HCT116 (cell line): ENCODE measurements at regions not wholly inside any gene's neighbourhood (a gene's known extent, or its start where the extent isn't known, plus 50 kb on each side); places are given as distances from the start of the nearest gene placed in this dataset.

Experiments used
- ATAC-seq: fragments of 200-7000 bp; cut with Tn5 transposase; 2 replicates; pipeline ENCODE4 v1.9.1; 2020; ENCODE audit warnings: mild to moderate bottlenecking, moderate library complexity
- BruUV-seq: library from RNA; stranded (reverse); fragments of 400-500 nt; replicated peaks from 2 replicates; lab custom pipeline; 2021; lab: Mats Ljungman, UMichigan
- CTCF ChIA-PET: fragments of 300-600 bp; sonication (Branson Sonifier 250); formaldehyde crosslinking; loops from one replicate; lab custom pipeline; 2021; ENCODE audit warnings: antibody characterized with exemption; lab: Charles Lee
- POLR2A ChIA-PET: fragments of 300-600, 350-600 bp; sonication (Branson Sonifier 250); formaldehyde crosslinking; loops from one replicate; lab custom pipeline; 2021; ENCODE audit warnings: antibody characterized with exemption; lab: Charles Lee
- RAD21 ChIA-PET, 2 experiments: fragments of 300-600 bp; sonication (Branson Sonifier 250); formaldehyde crosslinking; loops; one replicate each; lab custom pipeline; 2023; ENCODE audit warnings: low total read pairs in 2 of 2; ENCODE audit not compliant: uncharacterized antibody in 2 of 2, unreplicated experiment in 2 of 2, low non-redundant PET in 1 of 2; lab: Charles Lee
- DNase-seq: peaks from one replicate; pipeline ENCODE4 v3.0.0-alpha.2; 2010; ENCODE audit warnings: low read depth, low spot score
- H2AFZ ChIP-seq: fragments of 200-600 bp; shearing (Covaris generic), sonication (generic); 2 replicates; pipeline ENCODE4 v1.6.1; 2017; ENCODE audit warnings: low read depth, mixed run types, mixed read lengths, antibody characterized with exemption, low read length; ENCODE audit not compliant: poor library complexity, severe bottlenecking
- H3K27ac ChIP-seq: 2 replicates; pipeline ENCODE4 v1.5.1; 2012; ENCODE audit warnings: low read depth, low read length
- H3K27me3 ChIP-seq: fragments of 200-600 bp; sonication (generic); 2 replicates; pipeline ENCODE4 v1.6.1; 2016; ENCODE audit warnings: mixed run types, low read length, mixed read lengths; ENCODE audit not compliant: insufficient read depth
- H3K36me3 ChIP-seq, 2 experiments: fragments of 200-500 bp in 1 of 2; fragments of 200-600 bp in 1 of 2; sonication (Bioruptor generic) in 1 of 2; sonication (generic) in 1 of 2; 2 replicates each; pipeline versions ENCODE4 v1.5.1 to v1.6.1; 2014 to 2016; ENCODE audit warnings: low read length in 2 of 2, inconsistent platforms in 1 of 2, mixed read lengths in 1 of 2, mixed run types in 1 of 2; ENCODE audit not compliant: insufficient read depth in 2 of 2, control insufficient read depth in 1 of 2
- H3K4me1 ChIP-seq, 2 experiments: fragments of 200-600 bp in 1 of 2; sonication (generic) in 1 of 2; 2 replicates each; pipeline versions ENCODE4 v1.5.1 to v1.6.1; 2012 to 2017; ENCODE audit warnings: low read length in 2 of 2, inconsistent platforms in 1 of 2, mild to moderate bottlenecking in 1 of 2, mixed read lengths in 1 of 2, mixed run types in 1 of 2, moderate library complexity in 1 of 2; ENCODE audit not compliant: insufficient read depth in 2 of 2, control insufficient read depth in 1 of 2
- H3K4me2 ChIP-seq: fragments of 200-600 bp; sonication (generic); 2 replicates; pipeline ENCODE4 v1.6.1; 2017; ENCODE audit warnings: mixed run types, low read length, mixed read lengths
- H3K4me3 ChIP-seq, 2 experiments: fragments of 200-600 bp in 1 of 2; sonication (generic) in 1 of 2; replicated peaks in 1 of 2; 2 replicates each; pipeline ENCODE4 v1.5.1; 2011 to 2016; ENCODE audit warnings: low read length in 2 of 2, control low read depth in 1 of 2, low read depth in 1 of 2, mild to moderate bottlenecking in 1 of 2, mixed read lengths in 1 of 2, mixed run types in 1 of 2
- H3K79me2 ChIP-seq: fragments of 200-600 bp; sonication (generic); 2 replicates; pipeline ENCODE4 v1.6.1; 2017; ENCODE audit warnings: mild to moderate bottlenecking, mixed run types, low read length, moderate library complexity, mixed read lengths; ENCODE audit not compliant: insufficient read depth
- H3K9ac ChIP-seq: fragments of 200-600 bp; sonication (generic); 2 replicates; pipeline ENCODE4 v1.6.1; 2016; ENCODE audit warnings: low read length, mixed read lengths
- H3K9me2 ChIP-seq: fragments of 200-600 bp; sonication (generic), shearing (Covaris generic); 2 replicates; pipeline ENCODE4 v1.6.1; 2017; ENCODE audit warnings: mixed run types, mild to moderate bottlenecking, moderate library complexity; ENCODE audit not compliant: insufficient read depth
- H3K9me3 ChIP-seq, 2 experiments: fragments of 200-500 bp in 1 of 2; fragments of 200-600 bp in 1 of 2; sonication (Bioruptor generic) in 1 of 2; sonication (generic) in 1 of 2; 2 replicates each; pipeline ENCODE4 v1.6.1; 2014 to 2017; ENCODE audit warnings: low read length in 2 of 2, mixed read lengths in 2 of 2, inconsistent platforms in 1 of 2, low read depth in 1 of 2, mild to moderate bottlenecking in 1 of 2, mixed run types in 1 of 2, moderate library complexity in 1 of 2; ENCODE audit not compliant: control insufficient read depth in 1 of 2, insufficient read depth in 1 of 2
- H4K20me1 ChIP-seq: fragments of 200-600 bp; sonication (generic), shearing (Covaris generic); 2 replicates; pipeline ENCODE4 v1.6.1; 2017; ENCODE audit warnings: mixed run types, mild to moderate bottlenecking, moderate library complexity; ENCODE audit not compliant: insufficient read depth
- CEBPB ChIP-seq: IDR thresholded peaks from 2 replicates; pipeline ENCODE4 v1.6.1; 2012; ENCODE audit warnings: low read depth
- EGR1 ChIP-seq: IDR thresholded peaks from 2 replicates; pipeline ENCODE4 v1.6.1; 2012; ENCODE audit warnings: low read depth
- FOSL1 ChIP-seq: IDR thresholded peaks from 2 replicates; pipeline ENCODE4 v1.6.1; 2012; ENCODE audit warnings: low read depth
- POLR2A ChIP-seq: IDR thresholded peaks from 2 replicates; pipeline ENCODE4 v1.7.0; 2011; ENCODE audit warnings: borderline replicate concordance; ENCODE audit not compliant: insufficient read depth, insufficient read length; ENCODE audit errors: extremely low read depth
- POLR2AphosphoS5 ChIP-seq: IDR thresholded peaks from 2 replicates; pipeline ENCODE4 v1.6.1; 2011; ENCODE audit warnings: mild to moderate bottlenecking, low read depth, low read length, moderate library complexity
- SIN3A ChIP-seq: IDR thresholded peaks from 2 replicates; pipeline ENCODE4 v1.6.1; 2012; ENCODE audit warnings: low read depth
- SP1 ChIP-seq: IDR thresholded peaks from 2 replicates; pipeline ENCODE4 v1.6.1; 2012; ENCODE audit warnings: low read depth
- SRF ChIP-seq: IDR thresholded peaks from 2 replicates; pipeline ENCODE4 v1.6.1; 2012; ENCODE audit warnings: low read depth
- intact Hi-C: fragments of 100-400 bp; cut with micrococcal nuclease; formaldehyde crosslinking; loops from 2 replicates; pipeline ENCODE4 v1.10.0; 2022
- TF ChIP-seq, protein P1 (sequence below), 3 experiments: fragments of 200-600 bp in 1 of 3; sonication (generic) in 1 of 3; IDR thresholded peaks in 2 of 3; conservative IDR thresholded peaks in 1 of 3; 2 replicates each; pipeline ENCODE4 v1.5.1; 2012 to 2017; ENCODE audit warnings: low read depth in 2 of 3, low read length in 2 of 3, antibody characterized with exemption in 1 of 3, borderline replicate concordance in 1 of 3, control low read depth in 1 of 3, mild to moderate bottlenecking in 1 of 3, mixed read lengths in 1 of 3, mixed run types in 1 of 3, moderate library complexity in 1 of 3; ENCODE audit not compliant: insufficient read depth in 1 of 3
- TF ChIP-seq, protein P2 (sequence below): IDR thresholded peaks from 2 replicates; pipeline ENCODE4 v1.6.1; 2012

DNA sequence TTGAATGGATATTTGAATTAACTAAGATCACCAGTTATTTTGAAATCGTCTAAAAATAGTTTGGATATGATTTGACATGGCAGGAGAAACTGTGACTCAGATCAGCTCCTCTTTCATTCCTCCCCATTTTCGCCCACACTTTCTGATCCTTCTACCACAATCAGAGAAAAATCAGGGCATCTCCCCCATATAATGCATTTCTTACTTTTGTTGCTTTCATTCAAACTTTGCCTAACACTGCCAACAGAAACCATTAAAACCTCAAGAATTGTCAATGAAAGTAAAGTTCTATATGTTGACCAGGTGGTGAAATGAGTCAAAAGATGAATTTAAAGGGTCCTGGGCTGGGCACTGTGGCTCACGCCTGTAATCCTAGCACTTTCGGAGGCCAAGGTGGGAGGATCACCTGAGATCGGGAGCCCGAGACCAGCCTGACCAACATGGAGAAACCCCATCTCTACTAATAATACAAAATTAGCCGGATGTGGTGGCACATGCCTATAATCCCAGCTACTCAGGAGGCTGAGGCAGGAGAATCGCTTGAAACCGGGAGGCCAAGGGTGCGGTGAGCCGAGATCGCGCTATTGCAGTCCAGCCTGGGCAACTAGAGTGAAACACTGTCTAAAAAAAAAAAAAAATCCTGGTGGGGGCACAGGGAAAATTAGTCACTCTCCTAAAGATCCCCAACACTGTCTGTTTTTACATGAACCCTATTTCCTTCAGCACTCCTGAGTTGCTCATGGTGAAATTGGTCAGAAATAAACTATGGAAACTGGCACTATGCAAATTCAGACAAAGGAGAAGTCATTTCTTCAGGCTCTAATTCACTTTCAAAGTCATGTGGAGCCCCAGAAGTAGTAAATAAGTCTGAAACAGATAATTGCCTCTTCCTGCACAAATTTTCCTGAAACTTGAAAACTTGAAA, 122.8 kb upstream of the NOCT start:
- no peak overlapping the region for H3K4me3 ChIP-seq
- no peaks in the 10 kb centered on the region for H3K9me3 ChIP-seq
- CTCF ChIA-PET = no interaction called here
- DNase-seq (no peak), ATAC-seq (no peak)
- H3K9ac ChIP-seq = no peak overlapping the region
- intact Hi-C loops = no loop called here
- H3K27me3 ChIP-seq = no peaks in the 10 kb centered on the region
- no peaks in the 10 kb centered on the region for H3K9me2 ChIP-seq
- TF ChIP-seq SP1 = no peak
- TF ChIP-seq SIN3A = no peak
- TF ChIP-seq CEBPB = no peak
- TF ChIP-seq POLR2AphosphoS5 = no peak
- no peak overlapping the region for H3K27ac ChIP-seq
- RAD21 ChIA-PET = no interaction called here
- H3K4me1 ChIP-seq = no peaks in the 10 kb centered on the region; a peak in 1 of 4 replicates
- no peaks in the 10 kb centered on the region for H4K20me1 ChIP-seq
- H3K4me2 ChIP-seq = no peak overlapping the region
- BruUV-seq = no TSS peak
- POLR2A ChIA-PET = no interaction called here
- no peak overlapping the region for H2AFZ ChIP-seq
- no peaks in the 10 kb centered on the region for H3K79me2 ChIP-seq
- no peaks in the 10 kb centered on the region for H3K36me3 ChIP-seq

DNA sequence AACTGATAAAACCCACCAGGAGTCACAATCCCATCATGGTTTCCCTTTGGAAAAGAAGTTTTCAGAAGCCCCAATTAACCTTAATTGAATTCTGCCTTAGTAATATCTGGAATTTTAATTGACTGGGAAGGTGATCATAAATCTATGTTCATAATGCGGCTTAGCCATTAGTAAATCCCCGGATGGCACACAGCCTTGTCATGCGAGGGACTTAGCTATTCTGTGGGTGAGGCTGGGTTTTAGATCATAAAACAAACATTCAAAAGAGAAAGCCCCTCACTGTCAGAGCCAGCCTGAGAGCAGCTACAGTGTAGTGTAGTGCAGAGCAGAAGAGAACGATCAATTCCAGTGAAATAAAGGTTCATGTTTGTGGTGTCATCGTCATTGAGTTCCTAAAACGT, 124.0 kb upstream of the NOCT start:
- ATAC-seq = no peak
- no peak overlapping the region for H3K9ac ChIP-seq
- ChIA-PET POLR2A (no interaction called here), CTCF (no interaction called here), RAD21 (no interaction called here)
- H2AFZ ChIP-seq = no peak overlapping the region
- H3K79me2 ChIP-seq = no peaks in the 10 kb centered on the region
- H3K27ac ChIP-seq = no peak overlapping the region
- TF ChIP-seq POLR2A (no peak), EGR1 (no peak), FOSL1 (no peak), SIN3A (no peak), CEBPB (no peak), SRF (no peak), POLR2AphosphoS5 (no peak)
- TF ChIP-seq, protein P1, sequence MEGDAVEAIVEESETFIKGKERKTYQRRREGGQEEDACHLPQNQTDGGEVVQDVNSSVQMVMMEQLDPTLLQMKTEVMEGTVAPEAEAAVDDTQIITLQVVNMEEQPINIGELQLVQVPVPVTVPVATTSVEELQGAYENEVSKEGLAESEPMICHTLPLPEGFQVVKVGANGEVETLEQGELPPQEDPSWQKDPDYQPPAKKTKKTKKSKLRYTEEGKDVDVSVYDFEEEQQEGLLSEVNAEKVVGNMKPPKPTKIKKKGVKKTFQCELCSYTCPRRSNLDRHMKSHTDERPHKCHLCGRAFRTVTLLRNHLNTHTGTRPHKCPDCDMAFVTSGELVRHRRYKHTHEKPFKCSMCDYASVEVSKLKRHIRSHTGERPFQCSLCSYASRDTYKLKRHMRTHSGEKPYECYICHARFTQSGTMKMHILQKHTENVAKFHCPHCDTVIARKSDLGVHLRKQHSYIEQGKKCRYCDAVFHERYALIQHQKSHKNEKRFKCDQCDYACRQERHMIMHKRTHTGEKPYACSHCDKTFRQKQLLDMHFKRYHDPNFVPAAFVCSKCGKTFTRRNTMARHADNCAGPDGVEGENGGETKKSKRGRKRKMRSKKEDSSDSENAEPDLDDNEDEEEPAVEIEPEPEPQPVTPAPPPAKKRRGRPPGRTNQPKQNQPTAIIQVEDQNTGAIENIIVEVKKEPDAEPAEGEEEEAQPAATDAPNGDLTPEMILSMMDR (IDR thresholded peaks at IDR 0.05 in 2 of 3, conservative IDR thresholded peaks at IDR 0.05 in 1 of 3; ENCODE audit: borderline replicate concordance in 1 of 3, insufficient read depth in 1 of 3, low read depth in 2 of 3, low read length in 2 of 3) = no peak
- TF ChIP-seq, protein P2, sequence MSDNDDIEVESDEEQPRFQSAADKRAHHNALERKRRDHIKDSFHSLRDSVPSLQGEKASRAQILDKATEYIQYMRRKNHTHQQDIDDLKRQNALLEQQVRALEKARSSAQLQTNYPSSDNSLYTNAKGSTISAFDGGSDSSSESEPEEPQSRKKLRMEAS = no peak
- H3K4me2 ChIP-seq = no peak overlapping the region
- no peak overlapping the region for H3K4me3 ChIP-seq
- intact Hi-C loops = no loop called here
- BruUV-seq = no TSS peak
- no peaks in the 10 kb centered on the region for H3K4me1 ChIP-seq
- no peaks in the 10 kb centered on the region for H3K36me3 ChIP-seq
- H3K27me3 ChIP-seq = no peaks in the 10 kb centered on the region
- H3K9me2 ChIP-seq = no peaks in the 10 kb centered on the region
- H4K20me1 ChIP-seq = no peaks in the 10 kb centered on the region
- H3K9me3 ChIP-seq = no peaks in the 10 kb centered on the region
- no peak for DNase-seq
